ENCODE measurements at regions not wholly inside any gene's neighbourhood (a gene's known extent, or its start where the extent isn't known, plus 50 kb on each side); places are given as distances from the start of the nearest gene placed in this dataset.
A peak's percentile ranks its signal among the peaks of the same experiment; 100 is the strongest.

GRCh38 chr18:70931942-70932814 is 643.3 kb downstream of the SOCS6 start:
- peak; percentile 55 for TF ChIP-seq RAD21 (IDR thresholded peaks at IDR 0.05; ENCODE audit: low read depth)
- TF ChIP-seq CEBPB (IDR thresholded peaks at IDR 0.05), result no peak
- no peak for TF ChIP-seq USF1 (IDR thresholded peaks at IDR 0.05)

GRCh38 chr18:70920840-70921374 is 632.1 kb downstream of the SOCS6 start:
- TF ChIP-seq TCF12 (IDR thresholded peaks at IDR 0.05; ENCODE audit: low read depth) (no peak), USF1 (IDR thresholded peaks at IDR 0.05) (no peak), TEAD4 (IDR thresholded peaks at IDR 0.05) (no peak), EP300 (IDR thresholded peaks at IDR 0.05; ENCODE audit: borderline replicate concordance) (no peak), MAX (IDR thresholded peaks at IDR 0.05) (no peak), ZBTB7A (IDR thresholded peaks at IDR 0.05; ENCODE audit: low read depth) (no peak), EGR1 (IDR thresholded peaks at IDR 0.05) (no peak), CEBPB (IDR thresholded peaks at IDR 0.05) (no peak), CREB1 (IDR thresholded peaks at IDR 0.05; ENCODE audit: low read depth) (no peak), NFIC (IDR thresholded peaks at IDR 0.05) (no peak), RAD21 (IDR thresholded peaks at IDR 0.05; ENCODE audit: low read depth) (no peak), FOXM1 (IDR thresholded peaks at IDR 0.05; ENCODE audit: borderline replicate concordance, low read depth) (no peak), TAF1 (IDR thresholded peaks at IDR 0.05; ENCODE audit: low read depth) (no peak), YY1 (IDR thresholded peaks at IDR 0.05; ENCODE audit: low read depth) (no peak), REST (IDR thresholded peaks at IDR 0.05; ENCODE audit: low read depth) (no peak)

- TF ChIP-seq NFIC (IDR thresholded peaks at IDR 0.05), result peak; percentile 30; the same call in 1 of the 2 replicates
- no peak for TF ChIP-seq YY1 (IDR thresholded peaks at IDR 0.05; ENCODE audit: low read depth)
Observed at GRCh38 chr18:70907673-70908072, 618.8 kb downstream of the SOCS6 start.

- TF ChIP-seq ZBTB7A (IDR thresholded peaks at IDR 0.05; ENCODE audit: low read depth) (no peak), TEAD4 (IDR thresholded peaks at IDR 0.05) (no peak), FOXM1 (IDR thresholded peaks at IDR 0.05; ENCODE audit: borderline replicate concordance, low read depth) (no peak), EP300 (IDR thresholded peaks at IDR 0.05; ENCODE audit: borderline replicate concordance) (no peak), TAF1 (IDR thresholded peaks at IDR 0.05; ENCODE audit: low read depth) (no peak), MAX (IDR thresholded peaks at IDR 0.05) (no peak), CEBPB (IDR thresholded peaks at IDR 0.05) (no peak), RAD21 (IDR thresholded peaks at IDR 0.05; ENCODE audit: low read depth) (no peak)
Observed at GRCh38 chr18:70892381-70892780, 603.5 kb downstream of the SOCS6 start.

GRCh38 chr18:70870292-70870691 is 581.4 kb downstream of the SOCS6 start:
- TF ChIP-seq FOXM1 (IDR thresholded peaks at IDR 0.05; ENCODE audit: borderline replicate concordance, low read depth), result no peak

- TF ChIP-seq CREB1 (IDR thresholded peaks at IDR 0.05; ENCODE audit: low read depth) (no peak), REST (IDR thresholded peaks at IDR 0.05; ENCODE audit: low read depth) (no peak), RAD21 (IDR thresholded peaks at IDR 0.05; ENCODE audit: low read depth) (no peak), ZBTB7A (IDR thresholded peaks at IDR 0.05; ENCODE audit: low read depth) (no peak), YY1 (IDR thresholded peaks at IDR 0.05; ENCODE audit: low read depth) (no peak), FOXM1 (IDR thresholded peaks at IDR 0.05; ENCODE audit: borderline replicate concordance, low read depth) (no peak), MAX (IDR thresholded peaks at IDR 0.05) (no peak), CEBPB (IDR thresholded peaks at IDR 0.05) (no peak), USF1 (IDR thresholded peaks at IDR 0.05) (no peak), TEAD4 (IDR thresholded peaks at IDR 0.05) (no peak), TCF12 (IDR thresholded peaks at IDR 0.05; ENCODE audit: low read depth) (no peak), NFIC (IDR thresholded peaks at IDR 0.05) (no peak), EP300 (IDR thresholded peaks at IDR 0.05; ENCODE audit: borderline replicate concordance) (no peak), TAF1 (IDR thresholded peaks at IDR 0.05; ENCODE audit: low read depth) (no peak), EGR1 (IDR thresholded peaks at IDR 0.05) (no peak)
Observed at GRCh38 chr18:70848329-70848728, 559.5 kb downstream of the SOCS6 start.

Measured in Ishikawa (cell line).